CD4-positive, alpha-beta T cell (primary cell): ENCODE measurements at regions not wholly inside any gene's neighbourhood (a gene's known extent, or its start where the extent isn't known, plus 50 kb on each side); places are given as distances from the start of the nearest gene placed in this dataset.
"Not testable (repeated sequence)": the region's sequence is repeated elsewhere in the genome, so short reads cannot be mapped to it uniquely, and the experiment has no call there.

Experiments
- ATAC-seq: fragments of 200-7000 bp; cut with Tn5 transposase; one replicate; pipeline ENCODE4 v1.10.0; 2022; ENCODE audit warnings: mild to moderate bottlenecking; ENCODE audit not compliant: poor library complexity
- CTCF ChIA-PET: fragments of 350-600 bp; sonication (Branson Sonifier 250); formaldehyde crosslinking; loops from one replicate; lab custom pipeline; 2021; ENCODE audit warnings: antibody characterized with exemption, inconsistent platforms; lab: Charles Lee
- POLR2A ChIA-PET: fragments of 350-600 bp; sonication (Branson Sonifier 250); formaldehyde crosslinking; loops from one replicate; lab custom pipeline; 2021; ENCODE audit warnings: antibody characterized with exemption, inconsistent platforms; lab: Charles Lee
- DNase-seq, 14 experiments: peaks; one replicate each; pipeline ENCODE4 v3.0.0-alpha.2; 2013 to 2020; ENCODE audit warnings: mixed read lengths in 2 of 14
- H3K27ac ChIP-seq, 2 donors: one replicate each; pipeline versions ENCODE4 v1.5.1 to v1.7.0; 2013; ENCODE audit warnings: low read length in 2 of 2, low read depth in 1 of 2, mild to moderate bottlenecking in 1 of 2
- H3K27me3 ChIP-seq, 2 experiments: 1 replicate in 1 of 2; 2 replicates in 1 of 2; pipeline versions ENCODE4 v1.6.1 to v1.7.0; 2013; ENCODE audit warnings: low read length in 2 of 2, control low read depth in 1 of 2, mild to moderate bottlenecking in 1 of 2, moderate library complexity in 1 of 2; ENCODE audit not compliant: insufficient read depth in 2 of 2, control insufficient read depth in 1 of 2
- H3K36me3 ChIP-seq: one replicate; pipeline ENCODE4 v1.6.1; 2013; ENCODE audit warnings: low read length, control low read depth; ENCODE audit not compliant: insufficient read depth
- H3K4me1 ChIP-seq: one replicate; pipeline ENCODE4 v1.6.1; 2013; ENCODE audit warnings: low read length, control low read depth; ENCODE audit not compliant: insufficient read depth
- H3K4me3 ChIP-seq: one replicate; pipeline ENCODE4 v1.5.1; 2013; ENCODE audit warnings: mild to moderate bottlenecking, low read length, moderate library complexity
- H3K9me3 ChIP-seq, 2 experiments: 1 replicate in 1 of 2; 2 replicates in 1 of 2; pipeline versions ENCODE4 v1.6.1 to v1.7.0; 2013; ENCODE audit warnings: low read length in 2 of 2, mild to moderate bottlenecking in 2 of 2, control low read depth in 1 of 2, moderate library complexity in 1 of 2; ENCODE audit not compliant: control insufficient read depth in 1 of 2, insufficient read depth in 1 of 2
- H3K27ac Mint-ChIP-seq: one replicate; pipeline ENCODE4 v1.8.0; 2020; ENCODE audit warnings: mixed read lengths
- H3K27me3 Mint-ChIP-seq: one replicate; pipeline ENCODE4 v1.8.0; 2021; ENCODE audit warnings: mixed read lengths
- H3K36me3 Mint-ChIP-seq: one replicate; pipeline ENCODE4 v1.8.0; 2021; ENCODE audit warnings: low read depth, mixed read lengths
- H3K4me1 Mint-ChIP-seq: one replicate; pipeline ENCODE4 v1.8.0; 2021; ENCODE audit warnings: low read depth, mixed read lengths
- H3K4me3 Mint-ChIP-seq: one replicate; pipeline ENCODE4 v1.8.0; 2020; ENCODE audit warnings: mild to moderate bottlenecking, mixed read lengths
- H3K9me3 Mint-ChIP-seq: one replicate; pipeline ENCODE4 v1.8.0; 2020; ENCODE audit warnings: mixed read lengths
- intact Hi-C, 2 experiments: fragments of 100-400 bp; cut with DNase I in 1 of 2; cut with micrococcal nuclease in 1 of 2; formaldehyde crosslinking; loops; one replicate each; pipeline versions ENCODE4 v1.15.1 to v1.9.0; 2023 to 2025; cut with DNase I, micrococcal nuclease
- TF ChIP-seq, protein P1 (sequence below): fragments of 200-600 bp; IDR thresholded peaks from one replicate; pipeline ENCODE4 v1.8.0; 2022; ENCODE audit warnings: antibody characterized with exemption, mild to moderate bottlenecking

DNA sequence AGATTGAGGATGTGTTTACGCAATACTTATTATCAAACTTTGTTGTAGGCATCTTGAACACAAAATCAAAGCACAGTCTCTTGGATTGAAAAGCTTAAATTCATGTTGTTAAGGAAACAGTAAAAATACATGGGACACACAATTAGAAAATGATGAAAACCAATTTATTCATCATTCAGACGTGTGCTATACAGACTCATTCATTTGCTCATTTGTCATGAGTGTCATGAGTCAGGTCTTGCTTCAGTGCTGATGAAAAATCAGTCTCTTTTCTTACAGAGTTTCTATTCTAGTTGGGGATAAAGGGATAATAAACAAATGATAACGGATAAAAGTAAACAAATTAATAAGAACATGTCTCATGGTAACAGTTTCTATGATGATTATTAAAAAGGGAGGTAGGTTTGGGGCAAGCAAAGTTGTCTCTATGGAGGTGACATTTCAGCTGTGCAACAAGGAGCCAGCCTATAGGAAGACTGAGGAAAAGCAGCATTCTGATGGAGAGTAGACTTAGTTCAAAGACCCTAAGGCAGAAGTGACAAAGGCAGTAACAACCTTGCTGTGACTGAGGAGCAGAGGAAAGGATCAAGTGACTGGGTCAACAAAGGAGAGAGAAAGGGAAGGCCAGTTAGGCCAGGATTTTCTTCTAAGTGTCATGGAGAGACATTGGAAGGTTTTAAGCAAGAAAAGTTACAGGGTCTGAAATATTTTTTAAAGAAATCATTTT, 224.0 kb upstream of the HHIP start:
- no peaks in the 10 kb centered on the region for H3K4me1 Mint-ChIP-seq
- Histone ChIP-seq H3K4me3 (no peak overlapping the region), H3K9me3 (no peaks in the 10 kb centered on the region), H3K27me3 (no peaks in the 10 kb centered on the region), H3K27ac (no peak overlapping the region), H3K4me1 (no peaks in the 10 kb centered on the region), H3K36me3 (no peaks in the 10 kb centered on the region)
- intact Hi-C loops, result no loop called here
- ATAC-seq (no peak), DNase-seq (no peak)
- H3K27ac Mint-ChIP-seq, result no peak overlapping the region
- POLR2A ChIA-PET, result no interaction called here
- CTCF ChIA-PET, result interaction anchor here (0.7 kb wide), 1 partner anchor 73 kb away, joined by 3 read pairs; no protein-coding TSS in a partner anchor
- TF ChIP-seq, protein P1, sequence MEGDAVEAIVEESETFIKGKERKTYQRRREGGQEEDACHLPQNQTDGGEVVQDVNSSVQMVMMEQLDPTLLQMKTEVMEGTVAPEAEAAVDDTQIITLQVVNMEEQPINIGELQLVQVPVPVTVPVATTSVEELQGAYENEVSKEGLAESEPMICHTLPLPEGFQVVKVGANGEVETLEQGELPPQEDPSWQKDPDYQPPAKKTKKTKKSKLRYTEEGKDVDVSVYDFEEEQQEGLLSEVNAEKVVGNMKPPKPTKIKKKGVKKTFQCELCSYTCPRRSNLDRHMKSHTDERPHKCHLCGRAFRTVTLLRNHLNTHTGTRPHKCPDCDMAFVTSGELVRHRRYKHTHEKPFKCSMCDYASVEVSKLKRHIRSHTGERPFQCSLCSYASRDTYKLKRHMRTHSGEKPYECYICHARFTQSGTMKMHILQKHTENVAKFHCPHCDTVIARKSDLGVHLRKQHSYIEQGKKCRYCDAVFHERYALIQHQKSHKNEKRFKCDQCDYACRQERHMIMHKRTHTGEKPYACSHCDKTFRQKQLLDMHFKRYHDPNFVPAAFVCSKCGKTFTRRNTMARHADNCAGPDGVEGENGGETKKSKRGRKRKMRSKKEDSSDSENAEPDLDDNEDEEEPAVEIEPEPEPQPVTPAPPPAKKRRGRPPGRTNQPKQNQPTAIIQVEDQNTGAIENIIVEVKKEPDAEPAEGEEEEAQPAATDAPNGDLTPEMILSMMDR, result no peak
- H3K4me3 Mint-ChIP-seq, result no peak overlapping the region
- no peaks in the 10 kb centered on the region for H3K36me3 Mint-ChIP-seq
- no peaks in the 10 kb centered on the region for H3K27me3 Mint-ChIP-seq
- H3K9me3 Mint-ChIP-seq, result no peaks in the 10 kb centered on the region

- TF ChIP-seq, protein P1, result no peak
- Histone ChIP-seq H3K4me1 (no peaks in the 10 kb centered on the region), H3K9me3 (peaks cover 0 to 1% of the 10 kb centered on the region in 2 experiments), H3K27ac (no peak overlapping the region), H3K27me3 (no peaks in the 10 kb centered on the region), H3K36me3 (no peaks in the 10 kb centered on the region), H3K4me3 (no peak overlapping the region)
- no peak overlapping the region for H3K4me3 Mint-ChIP-seq
- H3K36me3 Mint-ChIP-seq, result no peaks in the 10 kb centered on the region
- H3K27me3 Mint-ChIP-seq, result no peaks in the 10 kb centered on the region
- H3K4me1 Mint-ChIP-seq, result no peaks in the 10 kb centered on the region
- ChIA-PET CTCF (no interaction called here), POLR2A (no interaction called here)
- no peak overlapping the region for H3K27ac Mint-ChIP-seq
- ATAC-seq (no peak), DNase-seq (no peak)
- intact Hi-C loops, result no loop called here
- no peaks in the 10 kb centered on the region for H3K9me3 Mint-ChIP-seq
Observed at GRCh38 chr4:144423930-144424329, 222.0 kb upstream of the HHIP start.

- intact Hi-C loops, H3K27ac Mint-ChIP-seq, H3K4me3 ChIP-seq, POLR2A ChIA-PET, H3K27me3 ChIP-seq, H3K9me3 ChIP-seq, H3K9me3 Mint-ChIP-seq, DNase-seq, H3K4me1 ChIP-seq, H3K4me3 Mint-ChIP-seq, CTCF ChIA-PET, ATAC-seq, H3K36me3 Mint-ChIP-seq, H3K27ac ChIP-seq, H3K36me3 ChIP-seq, H3K4me1 Mint-ChIP-seq, H3K27me3 Mint-ChIP-seq: not testable (repeated sequence)
Observed at GRCh38 chr4:144426023-144426422, 219.9 kb upstream of the HHIP start.

GRCh38 chr4:144442713-144443112, 203.2 kb upstream of the HHIP start:
- CTCF ChIA-PET, result no interaction called here
- H3K27ac Mint-ChIP-seq, result no peak overlapping the region
- no peaks in the 10 kb centered on the region for H3K36me3 Mint-ChIP-seq

More at GRCh38 chr4:144442713-144443112, 203.2 kb upstream of the HHIP start:
- POLR2A ChIA-PET, result no interaction called here
- peaks cover 0 to 8% of the 10 kb centered on the region in 2 experiments for H3K9me3 ChIP-seq
- H3K9me3 Mint-ChIP-seq, result no peaks in the 10 kb centered on the region
- TF ChIP-seq, protein P1, result no peak
- H3K27me3 ChIP-seq, result no peaks in the 10 kb centered on the region
- H3K4me3 ChIP-seq, result no peak overlapping the region
- intact Hi-C loops, result no loop called here
- DNase-seq (no peak), ATAC-seq (no peak)
- no peaks in the 10 kb centered on the region for H3K27me3 Mint-ChIP-seq
- H3K4me1 Mint-ChIP-seq, result no peaks in the 10 kb centered on the region
- H3K4me3 Mint-ChIP-seq, result no peak overlapping the region
- no peak overlapping the region for H3K27ac ChIP-seq
- no peaks in the 10 kb centered on the region for H3K4me1 ChIP-seq
- no peaks in the 10 kb centered on the region for H3K36me3 ChIP-seq
